HT-29 (cell line): ENCODE measurements at regions not wholly inside any gene's neighbourhood (a gene's known extent, or its start where the extent isn't known, plus 50 kb on each side); places are given as distances from the start of the nearest gene placed in this dataset.

Experiments
- DNase-seq: peaks from one replicate; pipeline ENCODE4 v3.0.0-alpha.2; 2015; ENCODE audit warnings: low spot score

- no peak for DNase-seq
Observed at GRCh38 chr18:7288544-7288943, 57.7 kb downstream of the LRRC30 start.

DNA sequence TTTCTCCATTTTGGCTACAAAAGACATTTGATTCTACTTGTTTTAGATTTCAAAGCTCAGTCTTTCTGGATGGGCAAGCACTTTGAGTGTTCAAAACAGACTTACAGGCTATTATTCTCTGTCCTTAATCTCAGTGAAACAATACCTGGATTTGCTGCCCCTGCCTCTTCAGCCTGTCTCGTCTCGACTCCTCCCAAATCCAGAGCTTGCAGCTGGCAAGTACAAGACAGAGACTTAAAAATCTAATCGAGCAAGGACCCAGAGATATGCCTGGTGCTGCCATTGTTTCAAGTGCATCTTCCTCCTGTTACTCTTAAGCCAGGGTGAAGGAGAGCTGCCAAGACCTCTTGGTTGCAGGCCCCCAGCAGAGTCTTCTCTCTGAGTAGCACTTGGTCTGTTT lies 59.2 kb downstream of the LRRC30 start:
- DNase-seq = no peak

DNA sequence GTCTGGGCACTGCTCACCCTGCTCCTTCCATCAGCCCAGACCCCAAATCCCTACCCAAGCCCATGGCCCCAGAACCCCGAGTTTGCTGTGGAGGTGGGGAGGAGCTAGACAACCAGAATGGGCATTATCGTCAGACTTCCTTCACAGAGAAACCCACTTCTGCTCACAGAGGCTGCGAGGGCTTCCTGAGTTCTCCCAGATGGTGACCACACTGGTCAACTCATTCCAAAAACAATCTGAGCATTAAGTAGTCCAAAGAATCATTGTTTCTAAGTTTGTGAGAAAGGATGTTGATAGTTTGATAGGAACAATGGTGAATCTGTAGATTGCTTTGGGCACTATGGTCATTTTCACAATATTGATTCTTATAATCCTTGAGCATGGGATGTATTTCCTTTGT lies 60.2 kb downstream of the LRRC30 start:
- DNase-seq = no peak

DNA sequence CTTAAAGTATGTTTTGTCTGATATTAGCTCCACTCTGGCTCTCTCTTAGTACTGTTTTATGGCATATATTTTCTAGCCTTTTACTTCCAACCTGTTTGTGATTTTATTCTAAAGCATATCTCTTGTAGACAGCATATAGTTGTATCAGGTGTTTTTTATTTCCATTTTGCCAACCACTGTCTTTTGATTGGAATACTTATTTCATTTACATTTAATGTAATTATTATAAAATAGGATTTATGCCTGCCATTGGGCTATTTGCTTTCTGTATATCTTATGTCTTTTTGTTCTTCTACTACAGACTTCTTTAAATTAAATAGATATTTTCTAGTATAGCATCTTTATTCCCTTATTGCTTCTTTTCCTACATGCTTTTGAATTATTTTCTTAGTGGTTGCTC lies 67.3 kb downstream of the LRRC30 start:
- no peak for DNase-seq

DNA sequence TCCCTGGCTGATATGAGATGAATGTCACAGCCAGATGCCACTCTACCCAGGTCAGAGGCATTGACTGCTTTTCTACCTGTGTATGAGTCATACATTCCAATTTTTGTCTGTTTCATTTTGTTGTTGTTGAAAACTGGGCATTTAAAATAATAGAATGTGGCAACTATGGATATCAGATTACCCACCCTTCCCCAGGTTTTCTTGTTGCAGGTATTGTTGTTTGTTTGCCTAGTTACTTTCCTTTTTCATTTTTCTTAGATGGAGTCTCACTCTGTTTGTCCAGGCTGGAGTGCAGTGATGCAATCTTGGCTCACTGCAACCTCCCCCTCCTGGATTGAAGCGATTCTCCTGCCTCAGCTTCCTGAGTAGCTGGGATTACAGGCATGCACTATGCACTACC lies 70.2 kb downstream of the LRRC30 start:
- DNase-seq = no peak

GRCh38 chr18:7303316-7304060 lies 72.6 kb downstream of the LRRC30 start:
- DNase-seq = no peak

GRCh38 chr18:7304061-7304370 lies 73.1 kb downstream of the LRRC30 start:
- no peak for DNase-seq

DNA sequence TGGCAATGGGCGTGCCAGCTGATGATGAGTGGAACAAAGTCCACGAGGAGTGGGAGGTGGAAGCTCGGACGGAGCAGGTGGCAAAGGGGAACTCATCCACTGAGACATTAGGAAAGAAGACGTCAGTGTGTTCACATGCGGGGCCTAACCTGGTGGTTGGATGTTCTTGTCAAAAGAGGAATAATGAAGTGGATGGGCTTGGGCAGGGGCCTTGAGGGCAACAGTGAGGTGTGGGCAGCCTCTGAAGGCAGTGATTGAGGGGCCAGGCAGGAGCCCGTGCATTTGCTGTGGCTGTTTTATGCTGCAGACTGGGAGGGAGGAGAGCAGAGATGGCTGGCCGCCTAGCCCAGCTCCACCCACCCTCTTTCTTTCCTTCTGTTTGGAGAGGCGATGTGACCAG lies 74.5 kb downstream of the LRRC30 start:
- no peak for DNase-seq

DNA sequence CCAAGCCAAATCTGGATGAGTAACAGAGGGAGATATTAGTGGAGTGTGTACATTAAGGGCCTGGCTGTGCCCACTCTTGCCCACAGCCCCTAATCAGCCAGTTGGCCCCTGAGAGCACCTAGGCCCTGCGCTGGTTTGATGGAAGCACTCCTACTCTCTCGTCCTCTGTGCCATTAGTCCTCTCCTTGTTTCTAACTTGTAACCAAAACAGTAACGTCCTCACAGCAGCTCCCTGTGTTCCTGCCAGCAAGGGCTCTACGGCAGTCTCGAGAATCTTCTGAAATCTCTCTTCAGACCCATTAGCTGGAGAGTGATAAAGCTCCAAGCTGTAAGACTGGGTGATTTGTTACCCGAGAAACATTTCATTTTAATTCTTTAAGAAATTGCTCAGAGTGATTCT lies 76.1 kb downstream of the LRRC30 start:
- DNase-seq = no peak

GRCh38 chr18:7307526-7307925 lies 76.6 kb downstream of the LRRC30 start:
- DNase-seq = no peak

GRCh38 chr18:7317804-7318231 lies 86.9 kb downstream of the LRRC30 start:
- DNase-seq = no peak

- DNase-seq = no peak
Observed at GRCh38 chr18:7319161-7319560, 88.3 kb downstream of the LRRC30 start.

DNA sequence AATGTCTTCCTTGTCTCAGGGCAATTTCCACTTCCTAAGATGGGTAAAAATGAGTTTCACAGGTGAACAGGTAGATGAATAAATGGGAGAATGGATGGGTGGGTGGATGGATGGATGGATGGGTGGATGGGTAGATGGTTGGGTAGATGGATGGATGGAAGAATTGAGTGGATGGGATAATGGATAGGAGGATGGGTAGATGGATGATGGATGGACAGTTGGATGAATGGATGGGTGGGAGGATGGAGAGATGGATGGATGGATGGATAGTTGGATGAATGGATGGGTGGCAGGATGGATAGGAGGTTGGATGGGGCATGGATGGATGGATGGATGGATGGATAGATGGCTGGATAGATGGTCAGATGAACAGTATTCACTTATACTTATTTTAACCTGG lies 90.9 kb downstream of the LRRC30 start:
- no peak for DNase-seq

- DNase-seq = no peak
Observed at GRCh38 chr18:7322817-7323485, 92.1 kb downstream of the LRRC30 start.

- no peak for DNase-seq
Observed at GRCh38 chr18:7325126-7325430, 94.2 kb downstream of the LRRC30 start.

GRCh38 chr18:7329016-7329415 lies 98.1 kb downstream of the LRRC30 start:
- no peak for DNase-seq

DNA sequence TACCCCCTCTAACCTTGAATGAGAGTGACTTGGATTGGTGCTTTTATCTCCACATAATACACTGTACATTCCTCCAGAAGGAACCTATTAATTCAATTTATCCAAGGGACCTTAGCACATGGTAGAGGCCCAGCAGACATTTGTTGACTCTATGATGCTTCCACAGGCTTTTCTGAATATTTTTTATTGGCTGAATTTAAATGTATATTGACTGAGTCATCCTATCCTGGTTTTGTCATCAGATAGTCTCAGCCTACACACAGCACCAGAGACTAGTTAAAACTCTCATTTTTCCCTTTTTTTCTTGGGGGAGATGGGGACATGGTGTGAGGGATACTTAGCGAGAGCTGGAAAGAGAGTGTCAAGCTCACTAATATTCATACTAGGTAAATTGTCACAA lies 101.6 kb downstream of the LRRC30 start:
- DNase-seq = no peak

GRCh38 chr18:7333025-7333562 lies 102.2 kb downstream of the LRRC30 start:
- DNase-seq = no peak

GRCh38 chr18:7334973-7335568 lies 104.2 kb downstream of the LRRC30 start:
- DNase-seq = no peak

- no peak for DNase-seq
Observed at GRCh38 chr18:7336623-7337022, 105.7 kb downstream of the LRRC30 start.

DNA sequence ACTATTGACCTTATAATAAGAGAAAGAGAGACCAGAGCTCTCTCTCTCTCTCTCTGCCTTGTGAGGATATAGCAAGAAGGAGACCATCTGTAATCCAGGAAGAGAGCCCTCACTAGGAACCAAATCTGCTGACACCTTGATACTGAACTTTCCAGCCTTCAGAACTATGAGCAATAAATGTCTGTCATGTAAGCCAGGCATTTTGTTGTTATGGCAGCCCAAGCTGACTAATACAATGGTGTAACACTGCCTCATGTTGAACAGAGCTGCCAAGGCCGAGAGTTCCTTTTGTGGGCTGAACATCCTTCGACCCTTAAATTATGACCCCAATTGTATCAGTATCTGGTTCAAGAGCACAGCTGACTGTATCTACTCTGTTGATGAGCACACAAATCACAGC lies 108.0 kb downstream of the LRRC30 start:
- no peak for DNase-seq

- DNase-seq = no peak
Observed at GRCh38 chr18:7341581-7342337, 110.9 kb downstream of the LRRC30 start.
